Naive thymus-derived CD4-positive, alpha-beta T cell (primary cell): ENCODE measurements at regions not wholly inside any gene's neighbourhood (a gene's known extent, or its start where the extent isn't known, plus 50 kb on each side); places are given as distances from the start of the nearest gene placed in this dataset.

Experiments
- ATAC-seq: fragments of 150-1000 bp; cut with Tn5 transposase; 2 replicates; pipeline ENCODE4 v1.10.0; 2021; ENCODE audit warnings: mild to moderate bottlenecking, moderate library complexity
- CTCF ChIA-PET: fragments of 350-600 bp; sonication (Branson Sonifier 250); formaldehyde crosslinking; loops from one replicate; lab custom pipeline; 2021; ENCODE audit warnings: antibody characterized with exemption; lab: Charles Lee
- POLR2A ChIA-PET: fragments of 350-600 bp; sonication (Branson Sonifier 250); formaldehyde crosslinking; loops from one replicate; lab custom pipeline; 2021; ENCODE audit warnings: antibody characterized with exemption, inconsistent platforms; lab: Charles Lee
- DNase-seq, 9 donors: peaks; one replicate each; pipeline versions ENCODE4 v3.0.0 to v3.0.0-alpha.2; 2020 to 2022; ENCODE audit warnings: mixed read lengths in 1 of 9
- H3K27ac ChIP-seq: one replicate; pipeline ENCODE4 v1.7.0; 2013; ENCODE audit warnings: mild to moderate bottlenecking, low read depth, low read length, moderate library complexity
- H3K27me3 ChIP-seq, 2 donors: one replicate each; pipeline ENCODE4 v1.7.0; 2013; ENCODE audit warnings: low read length in 2 of 2, mild to moderate bottlenecking in 2 of 2, moderate library complexity in 2 of 2; ENCODE audit not compliant: control insufficient read depth in 2 of 2, insufficient read depth in 2 of 2
- H3K36me3 ChIP-seq, 3 experiments: 1 replicate in 2 of 3; 2 replicates in 1 of 3; pipeline ENCODE4 v1.7.0; 2013; ENCODE audit warnings: low read length in 3 of 3, mild to moderate bottlenecking in 3 of 3, moderate library complexity in 1 of 3; ENCODE audit not compliant: insufficient read depth in 3 of 3, control insufficient read depth in 2 of 3
- H3K4me1 ChIP-seq, 2 donors: one replicate each; pipeline ENCODE4 v1.7.0; 2013; ENCODE audit warnings: low read length in 2 of 2, mild to moderate bottlenecking in 2 of 2, moderate library complexity in 1 of 2; ENCODE audit not compliant: control insufficient read depth in 2 of 2, insufficient read depth in 2 of 2
- H3K4me3 ChIP-seq: 2 replicates; pipeline ENCODE4 v1.7.0; 2013; ENCODE audit warnings: mild to moderate bottlenecking, low read length
- H3K9me3 ChIP-seq, 3 experiments: 1 replicate in 2 of 3; 2 replicates in 1 of 3; pipeline ENCODE4 v1.7.0; 2013; ENCODE audit warnings: low read length in 3 of 3; ENCODE audit not compliant: control insufficient read depth in 2 of 3
- H3K27ac Mint-ChIP-seq, 9 donors: one replicate each; pipeline ENCODE4 v1.8.0; 2020 to 2022; ENCODE audit warnings: mixed read lengths in 9 of 9, mild to moderate bottlenecking in 8 of 9, moderate library complexity in 5 of 9, inconsistent platforms in 2 of 9
- H3K27me3 Mint-ChIP-seq, 5 donors: one replicate each; pipeline ENCODE4 v1.8.0; 2021 to 2022; ENCODE audit warnings: mixed read lengths in 5 of 5, mild to moderate bottlenecking in 1 of 5
- H3K36me3 Mint-ChIP-seq, 5 donors: one replicate each; pipeline ENCODE4 v1.8.0; 2020 to 2022; ENCODE audit warnings: mixed read lengths in 5 of 5, mild to moderate bottlenecking in 3 of 5, inconsistent platforms in 1 of 5
- H3K4me1 Mint-ChIP-seq, 7 donors: one replicate each; pipeline ENCODE4 v1.8.0; 2020 to 2022; ENCODE audit warnings: mixed read lengths in 7 of 7, mild to moderate bottlenecking in 3 of 7, inconsistent platforms in 1 of 7
- H3K4me3 Mint-ChIP-seq, 10 donors: one replicate each; pipeline ENCODE4 v1.8.0; 2020 to 2022; ENCODE audit warnings: mild to moderate bottlenecking in 10 of 10, mixed read lengths in 10 of 10, moderate library complexity in 6 of 10, inconsistent platforms in 2 of 10
- H3K9me3 Mint-ChIP-seq, 11 donors: one replicate each; pipeline ENCODE4 v1.8.0; 2020 to 2022; ENCODE audit warnings: mixed read lengths in 11 of 11, mild to moderate bottlenecking in 4 of 11, inconsistent platforms in 1 of 11, moderate library complexity in 1 of 11
- intact Hi-C, 2 donors: fragments of 100-400 bp; cut with micrococcal nuclease; formaldehyde crosslinking; loops; one replicate each; pipeline ENCODE4 v1.15.1; 2023

GRCh38 chr13:74645586-74645985 lies 511.4 kb upstream of the KLF12 start:
- peaks cover 0 to 6% (median 0%) of the 10 kb centered on the region in 7 donors for H3K4me1 Mint-ChIP-seq
- intact Hi-C loops, result no loop called here
- Histone ChIP-seq H3K27ac (no peak overlapping the region), H3K36me3 (no peaks in the 10 kb centered on the region), H3K4me1 (no peaks in the 10 kb centered on the region), H3K9me3 (no peaks in the 10 kb centered on the region), H3K4me3 (no peak overlapping the region), H3K27me3 (no peaks in the 10 kb centered on the region)
- no peak overlapping the region for H3K4me3 Mint-ChIP-seq
- ChIA-PET POLR2A (no interaction called here), CTCF (no interaction called here)
- peaks cover 0 to 9% (median 0%) of the 10 kb centered on the region in 11 donors for H3K9me3 Mint-ChIP-seq
- ATAC-seq (no peak), DNase-seq (no peak)
- H3K27ac Mint-ChIP-seq, result no peak overlapping the region
- H3K27me3 Mint-ChIP-seq, result peaks cover 0 to 6% (median 0%) of the 10 kb centered on the region in 5 donors
- H3K36me3 Mint-ChIP-seq, result no peaks in the 10 kb centered on the region

GRCh38 chr13:74644229-74644628 lies 510.0 kb upstream of the KLF12 start:
- Histone ChIP-seq H3K27me3 (no peaks in the 10 kb centered on the region), H3K27ac (no peak overlapping the region), H3K4me1 (no peaks in the 10 kb centered on the region), H3K9me3 (no peaks in the 10 kb centered on the region), H3K4me3 (no peak overlapping the region), H3K36me3 (no peaks in the 10 kb centered on the region)
- POLR2A ChIA-PET, result no interaction called here
- ATAC-seq (no peak), DNase-seq (no peak)
- peaks cover 0 to 9% (median 0%) of the 10 kb centered on the region in 11 donors for H3K9me3 Mint-ChIP-seq
- H3K4me3 Mint-ChIP-seq, result no peak overlapping the region
- H3K27me3 Mint-ChIP-seq, result peaks cover 0 to 6% (median 0%) of the 10 kb centered on the region in 5 donors
- H3K27ac Mint-ChIP-seq, result no peak overlapping the region
- CTCF ChIA-PET, result no interaction called here
- no peaks in the 10 kb centered on the region for H3K36me3 Mint-ChIP-seq
- intact Hi-C loops, result no loop called here
- peaks cover 0 to 6% (median 0%) of the 10 kb centered on the region in 7 donors for H3K4me1 Mint-ChIP-seq

- Histone ChIP-seq H3K27me3 (no peaks in the 10 kb centered on the region), H3K27ac (no peak overlapping the region), H3K36me3 (no peaks in the 10 kb centered on the region), H3K9me3 (no peaks in the 10 kb centered on the region), H3K4me3 (no peak overlapping the region), H3K4me1 (no peaks in the 10 kb centered on the region)
- ChIA-PET POLR2A (no interaction called here), CTCF (no interaction called here)
- Mint-ChIP-seq H3K36me3 (no peaks in the 10 kb centered on the region), H3K4me1 (peaks cover 0 to 6% (median 0%) of the 10 kb centered on the region in 7 donors), H3K9me3 (peaks cover 0 to 9% (median 0%) of the 10 kb centered on the region in 11 donors), H3K4me3 (no peak overlapping the region), H3K27me3 (peaks cover 0 to 6% (median 0%) of the 10 kb centered on the region in 5 donors), H3K27ac (no peak overlapping the region)
- no peak for DNase-seq
- intact Hi-C loops, result no loop called here
- ATAC-seq, result no peak
These were observed 507.4 kb upstream of the KLF12 start for GRCh38 chr13:74641586-74641985.

GRCh38 chr13:74633734-74634133 lies 499.5 kb upstream of the KLF12 start:
- DNase-seq (no peak), ATAC-seq (no peak)
- Histone ChIP-seq H3K9me3 (peaks cover 0 to 3% (median 0%) of the 10 kb centered on the region in 3 experiments), H3K27ac (no peak overlapping the region), H3K36me3 (no peaks in the 10 kb centered on the region), H3K4me3 (no peak overlapping the region), H3K27me3 (no peaks in the 10 kb centered on the region), H3K4me1 (no peaks in the 10 kb centered on the region)
- Mint-ChIP-seq H3K9me3 (peaks cover 0 to 5% (median 0%) of the 10 kb centered on the region in 11 donors), H3K27ac (no peak overlapping the region), H3K27me3 (peaks cover 0 to 10% (median 0%) of the 10 kb centered on the region in 5 donors), H3K4me1 (no peaks in the 10 kb centered on the region), H3K36me3 (no peaks in the 10 kb centered on the region), H3K4me3 (no peak overlapping the region)
- ChIA-PET POLR2A (no interaction called here), CTCF (no interaction called here)
- intact Hi-C loops, result no loop called here

- intact Hi-C loops, result no loop called here
- H3K27me3 Mint-ChIP-seq, result peaks cover 0 to 16% (median 7%) of the 10 kb centered on the region in 5 donors
- H3K4me3 ChIP-seq, result no peak overlapping the region
- no peak overlapping the region for H3K4me3 Mint-ChIP-seq
- ATAC-seq, result no peak
- H3K4me1 ChIP-seq, result no peaks in the 10 kb centered on the region
- H3K9me3 ChIP-seq, result peaks cover 0 to 3% (median 0%) of the 10 kb centered on the region in 3 experiments
- ChIA-PET POLR2A (no interaction called here), CTCF (no interaction called here)
- H3K9me3 Mint-ChIP-seq, result peaks cover 0 to 8% (median 1%) of the 10 kb centered on the region in 11 donors
- no peak for DNase-seq
- no peaks in the 10 kb centered on the region for H3K36me3 ChIP-seq
- H3K4me1 Mint-ChIP-seq, result no peaks in the 10 kb centered on the region
- no peak overlapping the region for H3K27ac Mint-ChIP-seq
- H3K27me3 ChIP-seq, result no peaks in the 10 kb centered on the region
- no peaks in the 10 kb centered on the region for H3K36me3 Mint-ChIP-seq
- no peak overlapping the region for H3K27ac ChIP-seq
These were observed 495.8 kb upstream of the KLF12 start for GRCh38 chr13:74629985-74630384.

GRCh38 chr13:74625541-74625940 lies 491.3 kb upstream of the KLF12 start:
- Mint-ChIP-seq H3K36me3 (no peaks in the 10 kb centered on the region), H3K4me3 (no peak overlapping the region), H3K4me1 (no peaks in the 10 kb centered on the region), H3K9me3 (peaks cover 0 to 8% (median 1%) of the 10 kb centered on the region in 11 donors), H3K27ac (no peak overlapping the region), H3K27me3 (peaks cover 0 to 16% (median 7%) of the 10 kb centered on the region in 5 donors)
- DNase-seq (no peak), ATAC-seq (no peak)
- intact Hi-C loops, result no loop called here
- Histone ChIP-seq H3K36me3 (no peaks in the 10 kb centered on the region), H3K9me3 (peaks cover 0 to 3% (median 0%) of the 10 kb centered on the region in 3 experiments), H3K27ac (no peak overlapping the region), H3K4me3 (no peak overlapping the region), H3K4me1 (no peaks in the 10 kb centered on the region), H3K27me3 (no peaks in the 10 kb centered on the region)
- CTCF ChIA-PET, result interaction anchor here (0.5 kb wide), 1 partner anchor 1319 kb away, joined by 4 read pairs; no protein-coding TSS in a partner anchor
- POLR2A ChIA-PET, result no interaction called here

- POLR2A ChIA-PET, result interaction anchor here (0.9 kb wide), 1 partner anchor 602 kb away, joined by 3 read pairs; no protein-coding TSS in a partner anchor
- Mint-ChIP-seq H3K4me3 (no peak overlapping the region), H3K27ac (no peak overlapping the region), H3K9me3 (peaks cover 0 to 5% (median 0%) of the 10 kb centered on the region in 11 donors), H3K36me3 (no peaks in the 10 kb centered on the region), H3K4me1 (no peaks in the 10 kb centered on the region), H3K27me3 (peaks cover 0 to 13% (median 7%) of the 10 kb centered on the region in 5 donors)
- CTCF ChIA-PET, result no interaction called here
- Histone ChIP-seq H3K4me3 (no peak overlapping the region), H3K9me3 (no peaks in the 10 kb centered on the region), H3K4me1 (no peaks in the 10 kb centered on the region), H3K36me3 (no peaks in the 10 kb centered on the region), H3K27ac (no peak overlapping the region), H3K27me3 (no peaks in the 10 kb centered on the region)
- DNase-seq (no peak), ATAC-seq (no peak)
- intact Hi-C loops, result no loop called here
These were observed 489.6 kb upstream of the KLF12 start for GRCh38 chr13:74623761-74624160.
